CD14-positive monocyte (primary cell): ENCODE measurements at regions not wholly inside any gene's neighbourhood (a gene's known extent, or its start where the extent isn't known, plus 50 kb on each side); places are given as distances from the start of the nearest gene placed in this dataset.

ENCODE experiments used
- DNase-seq, 3 donors: peaks; one replicate each; pipeline ENCODE4 v3.0.0-alpha.2; 2011 to 2022
- H2AFZ ChIP-seq: 2 replicates; pipeline ENCODE4 v1.6.0; 2012; ENCODE audit warnings: mild to moderate bottlenecking, low read depth, low read length, inconsistent platforms; ENCODE audit not compliant: insufficient read depth, poor library complexity, severe bottlenecking
- H3K27ac ChIP-seq, 2 donors: 1 replicate in 1 of 2; 2 replicates in 1 of 2; pipeline ENCODE4 v1.5.1; 2012 to 2013; ENCODE audit warnings: low read length in 2 of 2, control low read depth in 1 of 2, inconsistent platforms in 1 of 2, low read depth in 1 of 2, mild to moderate bottlenecking in 1 of 2
- H3K27me3 ChIP-seq, 2 donors: one replicate each; pipeline versions ENCODE4 v1.6.0 to v1.6.1; 2011 to 2013; ENCODE audit warnings: low read length in 2 of 2; ENCODE audit not compliant: control insufficient read depth in 2 of 2, insufficient read depth in 2 of 2
- H3K36me3 ChIP-seq, 2 donors: replicated peaks in 1 of 2; 1 replicate in 1 of 2; 2 replicates in 1 of 2; pipeline versions ENCODE4 v1.5.1 to v1.6.1; 2012 to 2013; ENCODE audit warnings: low read length in 2 of 2, control low read depth in 1 of 2, inconsistent platforms in 1 of 2, mild to moderate bottlenecking in 1 of 2; ENCODE audit not compliant: insufficient read depth in 2 of 2, control insufficient read depth in 1 of 2
- H3K4me1 ChIP-seq, 2 donors: 1 replicate in 1 of 2; 2 replicates in 1 of 2; pipeline versions ENCODE4 v1.5.1 to v1.6.1; 2012 to 2013; ENCODE audit warnings: low read length in 2 of 2, control low read depth in 1 of 2, inconsistent platforms in 1 of 2, mild to moderate bottlenecking in 1 of 2, moderate library complexity in 1 of 2; ENCODE audit not compliant: insufficient read depth in 2 of 2, control insufficient read depth in 1 of 2
- H3K4me2 ChIP-seq: replicated peaks from 2 replicates; pipeline ENCODE3; 2012; ENCODE audit warnings: low read length, moderate library complexity, mild to moderate bottlenecking; ENCODE audit not compliant: poor library complexity, severe bottlenecking; ENCODE audit errors: extremely low read depth
- H3K4me3 ChIP-seq, 3 experiments: fragments of 200-600 bp in 1 of 3; sonication (generic) in 1 of 3; replicated peaks in 1 of 3; 1 replicate in 2 of 3; 2 replicates in 1 of 3; pipeline ENCODE4 v1.5.1; 2011 to 2013; ENCODE audit warnings: low read length in 3 of 3, mild to moderate bottlenecking in 3 of 3, control low read depth in 2 of 3, low read depth in 2 of 3, inconsistent platforms in 1 of 3, moderate library complexity in 1 of 3
- H3K79me2 ChIP-seq: 2 replicates; pipeline ENCODE4 v1.6.0; 2012; ENCODE audit warnings: mild to moderate bottlenecking, control low read depth, inconsistent platforms, low read length, moderate library complexity; ENCODE audit not compliant: insufficient read depth
- H3K9ac ChIP-seq: 2 replicates; pipeline ENCODE4 v1.6.0; 2017; ENCODE audit warnings: low read length, mild to moderate bottlenecking; ENCODE audit not compliant: insufficient read depth, poor library complexity, severe bottlenecking
- H3K9me3 ChIP-seq, 2 donors: replicated peaks in 1 of 2; 1 replicate in 1 of 2; 2 replicates in 1 of 2; pipeline versions ENCODE4 v1.5.1 to v1.6.1; 2012 to 2013; ENCODE audit warnings: low read length in 2 of 2, control low read depth in 1 of 2; ENCODE audit not compliant: control insufficient read depth in 1 of 2, insufficient read depth in 1 of 2
- H4K20me1 ChIP-seq: 2 replicates; pipeline ENCODE4 v1.6.0; 2012; ENCODE audit warnings: mild to moderate bottlenecking, low read length, control low read depth, moderate library complexity; ENCODE audit not compliant: insufficient read depth
- H3K27ac Mint-ChIP-seq, 7 donors: one replicate each; pipeline ENCODE4 v1.8.0; 2020; ENCODE audit warnings: mild to moderate bottlenecking in 7 of 7, mixed read lengths in 7 of 7, moderate library complexity in 6 of 7, inconsistent platforms in 2 of 7
- H3K27me3 Mint-ChIP-seq, 3 donors: one replicate each; pipeline ENCODE4 v1.8.0; 2021 to 2022; ENCODE audit warnings: low read depth in 3 of 3, mild to moderate bottlenecking in 3 of 3, mixed read lengths in 3 of 3, moderate library complexity in 3 of 3, inconsistent platforms in 1 of 3
- H3K36me3 Mint-ChIP-seq, 2 donors: one replicate each; pipeline ENCODE4 v1.8.0; 2020; ENCODE audit warnings: mixed read lengths in 2 of 2, inconsistent platforms in 1 of 2, mild to moderate bottlenecking in 1 of 2
- H3K4me1 Mint-ChIP-seq: one replicate; pipeline ENCODE4 v1.8.0; 2020; ENCODE audit warnings: mild to moderate bottlenecking, mixed read lengths
- H3K4me3 Mint-ChIP-seq, 2 donors: one replicate each; pipeline ENCODE4 v1.8.0; 2020; ENCODE audit warnings: mild to moderate bottlenecking in 2 of 2, mixed read lengths in 2 of 2, moderate library complexity in 1 of 2
- H3K9me3 Mint-ChIP-seq, 7 donors: one replicate each; pipeline ENCODE4 v1.8.0; 2020 to 2022; ENCODE audit warnings: mixed read lengths in 7 of 7, mild to moderate bottlenecking in 6 of 7, moderate library complexity in 6 of 7, inconsistent platforms in 2 of 7
- WGBS: methylation state at CpG from one replicate; pipeline ENCODE4 v1.1.5; 2013; ENCODE audit warnings: missing lambda C conversion rate; ENCODE audit not compliant: insufficient coverage; 5-methylcytosine and 5-hydroxymethylcytosine counted together
- intact Hi-C, 2 donors: fragments of 100-400 bp; cut with micrococcal nuclease; formaldehyde crosslinking; loops; one replicate each; pipeline versions ENCODE4 v1.15.0 to v1.15.1; 2023
- TF ChIP-seq, protein P1 (sequence below): fragments of 200-600 bp; IDR thresholded peaks from one replicate; pipeline ENCODE4 v1.8.0; 2022; ENCODE audit warnings: antibody characterized with exemption, mild to moderate bottlenecking

DNA sequence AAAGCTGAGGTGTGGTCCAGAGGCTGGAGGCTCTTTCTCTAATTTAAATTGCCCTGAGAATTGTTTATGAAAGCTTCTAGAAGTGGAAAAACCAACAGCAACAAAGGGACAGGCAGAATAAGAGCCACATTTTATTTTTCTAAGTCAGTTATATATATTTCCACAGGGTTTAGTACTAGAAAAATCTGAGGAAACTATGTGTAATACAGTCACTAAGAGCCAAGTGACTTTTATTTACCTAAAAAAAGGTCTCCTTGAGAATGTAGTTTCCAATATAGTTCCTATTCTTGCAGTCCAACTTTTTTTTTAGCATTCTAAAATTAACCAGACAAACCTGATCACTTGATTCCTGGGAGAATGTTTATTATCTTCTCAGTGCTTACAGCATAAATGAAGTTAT is 296.6 kb upstream of the MYOCD start:
- H3K36me3 ChIP-seq: no peaks in the 10 kb centered on the region
- H3K27ac ChIP-seq: no peak overlapping the region
- no peaks in the 10 kb centered on the region for H3K4me1 Mint-ChIP-seq
- H2AFZ ChIP-seq: no peak overlapping the region
- H3K4me3 Mint-ChIP-seq: no peak overlapping the region
- no peaks in the 10 kb centered on the region for H3K27me3 ChIP-seq
- no peak for DNase-seq
- H3K4me2 ChIP-seq: no peak overlapping the region
- H3K36me3 Mint-ChIP-seq: no peaks in the 10 kb centered on the region
- peaks cover 1 to 11% of the 10 kb centered on the region in 2 donors for H3K9me3 ChIP-seq
- no peaks in the 10 kb centered on the region for H3K4me1 ChIP-seq
- no peak overlapping the region for H3K9ac ChIP-seq
- peaks cover 4 to 20% (median 12%) of the 10 kb centered on the region in 7 donors for H3K9me3 Mint-ChIP-seq
- no peaks in the 10 kb centered on the region for H3K27me3 Mint-ChIP-seq
- intact Hi-C loops: no loop called here
- TF ChIP-seq, protein P1, sequence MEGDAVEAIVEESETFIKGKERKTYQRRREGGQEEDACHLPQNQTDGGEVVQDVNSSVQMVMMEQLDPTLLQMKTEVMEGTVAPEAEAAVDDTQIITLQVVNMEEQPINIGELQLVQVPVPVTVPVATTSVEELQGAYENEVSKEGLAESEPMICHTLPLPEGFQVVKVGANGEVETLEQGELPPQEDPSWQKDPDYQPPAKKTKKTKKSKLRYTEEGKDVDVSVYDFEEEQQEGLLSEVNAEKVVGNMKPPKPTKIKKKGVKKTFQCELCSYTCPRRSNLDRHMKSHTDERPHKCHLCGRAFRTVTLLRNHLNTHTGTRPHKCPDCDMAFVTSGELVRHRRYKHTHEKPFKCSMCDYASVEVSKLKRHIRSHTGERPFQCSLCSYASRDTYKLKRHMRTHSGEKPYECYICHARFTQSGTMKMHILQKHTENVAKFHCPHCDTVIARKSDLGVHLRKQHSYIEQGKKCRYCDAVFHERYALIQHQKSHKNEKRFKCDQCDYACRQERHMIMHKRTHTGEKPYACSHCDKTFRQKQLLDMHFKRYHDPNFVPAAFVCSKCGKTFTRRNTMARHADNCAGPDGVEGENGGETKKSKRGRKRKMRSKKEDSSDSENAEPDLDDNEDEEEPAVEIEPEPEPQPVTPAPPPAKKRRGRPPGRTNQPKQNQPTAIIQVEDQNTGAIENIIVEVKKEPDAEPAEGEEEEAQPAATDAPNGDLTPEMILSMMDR: no peak
- H4K20me1 ChIP-seq: no peaks in the 10 kb centered on the region
- H3K4me3 ChIP-seq: no peak overlapping the region
- no peak overlapping the region for H3K27ac Mint-ChIP-seq
- no peaks in the 10 kb centered on the region for H3K79me2 ChIP-seq

DNA sequence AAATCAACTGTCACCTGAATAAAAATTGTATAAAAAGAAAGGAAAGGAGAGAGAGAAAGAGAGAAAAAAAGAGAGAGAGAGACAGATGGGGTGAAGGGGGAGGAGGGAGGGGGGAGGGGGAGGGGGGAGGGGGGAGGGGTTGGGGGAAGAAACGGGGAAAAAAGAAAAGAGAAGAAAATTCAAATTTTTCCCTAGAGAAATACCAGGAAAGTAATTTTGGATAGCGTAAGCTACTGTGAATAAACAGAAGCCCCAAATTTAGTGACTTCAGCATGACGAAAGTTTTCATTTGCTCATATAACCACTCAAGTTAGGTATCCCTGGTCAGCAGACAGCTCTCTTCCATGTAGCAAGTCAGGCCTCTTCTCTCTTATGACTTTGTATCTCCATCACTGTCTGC is 289.4 kb upstream of the MYOCD start:
- TF ChIP-seq, protein P1: no peak
- Histone ChIP-seq H2AFZ (no peak overlapping the region), H3K4me2 (no peak overlapping the region), H3K27me3 (no peaks in the 10 kb centered on the region), H3K27ac (no peak overlapping the region), H3K79me2 (no peaks in the 10 kb centered on the region), H3K36me3 (no peaks in the 10 kb centered on the region), H3K4me3 (no peak overlapping the region), H3K9me3 (peaks cover 13 to 17% of the 10 kb centered on the region in 2 donors), H4K20me1 (no peaks in the 10 kb centered on the region), H3K4me1 (no peaks in the 10 kb centered on the region), H3K9ac (no peak overlapping the region)
- DNase-seq: no peak
- Mint-ChIP-seq H3K36me3 (no peaks in the 10 kb centered on the region), H3K27me3 (peaks cover 0 to 2% (median 0%) of the 10 kb centered on the region in 3 donors), H3K27ac (no peak overlapping the region), H3K9me3 (peaks cover 4 to 25% (median 15%) of the 10 kb centered on the region in 7 donors), H3K4me1 (no peaks in the 10 kb centered on the region), H3K4me3 (no peak overlapping the region)
- WGBS: no CpG with 5 or more reads among the region's 3 CpGs
- intact Hi-C loops: no loop called here
